K562 (cell line): ENCODE measurements at regions not wholly inside any gene's neighbourhood (a gene's known extent, or its start where the extent isn't known, plus 50 kb on each side); places are given as distances from the start of the nearest gene placed in this dataset.

Source experiments
- C11orf30 ChIP-seq: fragments of 450-650 bp; IDR thresholded peaks from 2 replicates; pipeline ENCODE4 v1.6.1; 2016; ENCODE audit warnings: low read depth, mild to moderate bottlenecking
- CEBPG ChIP-seq, 3 experiments: fragments of 200-800 bp in 1 of 3; sonication (Bioruptor generic) in 1 of 3; sonication (generic) in 1 of 3; formaldehyde crosslinking in 1 of 3; IDR thresholded peaks in 2 of 3; conservative IDR thresholded peaks in 1 of 3; 2 replicates each; pipeline versions ENCODE4 v1.6.1 to v1.8.0; 2016 to 2022; ENCODE audit warnings: missing compliant biosample characterization in 2 of 3, missing genetic modification characterization in 2 of 3, mild to moderate bottlenecking in 1 of 3, missing genetic modification reagents in 1 of 3
- MAFG ChIP-seq: fragments of 450-650 bp; conservative IDR thresholded peaks from 2 replicates; pipeline ENCODE4 v1.6.1; 2016; ENCODE audit warnings: missing genetic modification characterization, missing compliant biosample characterization
- TF ChIP-seq, protein P1 (sequence below): fragments of 450-650 bp; IDR thresholded peaks from 2 replicates; pipeline ENCODE4 v1.6.1; 2017; ENCODE audit warnings: antibody characterized with exemption, mild to moderate bottlenecking
- TF ChIP-seq, protein P2 (sequence below): fragments of 450-650 bp; IDR thresholded peaks from 2 replicates; pipeline ENCODE4 v1.6.1; 2016; ENCODE audit warnings: mild to moderate bottlenecking, moderate library complexity

DNA sequence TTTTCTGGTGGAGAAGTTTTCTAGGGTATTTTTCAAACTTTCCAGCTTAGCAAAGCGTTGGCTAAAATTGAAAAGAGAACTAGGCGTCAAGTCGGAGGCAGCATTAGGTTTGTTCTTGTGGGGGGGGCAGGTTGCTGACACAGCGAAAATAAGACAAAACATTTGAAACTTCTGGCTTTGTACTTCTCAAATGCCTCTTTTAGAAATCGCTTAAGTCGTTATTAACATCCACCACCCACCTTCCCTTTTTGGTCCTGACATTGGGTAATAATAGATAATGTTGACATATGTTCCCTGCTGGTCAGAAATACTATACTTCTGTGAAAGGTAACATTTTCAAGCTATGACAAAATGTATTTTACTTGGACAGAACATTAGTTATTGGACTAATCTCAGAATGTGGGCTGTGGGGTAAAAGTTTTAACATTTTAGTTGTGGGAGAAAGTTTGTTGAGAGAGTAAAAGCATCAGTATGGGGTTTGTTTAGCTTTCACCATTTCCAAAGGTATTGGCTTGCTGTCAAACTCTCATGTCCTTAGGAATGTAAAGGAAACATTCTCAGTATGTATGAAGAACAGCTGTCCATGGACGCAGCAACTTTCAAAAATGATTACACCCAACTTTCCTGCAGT lies 88.1 kb upstream of the ZEB2 start (continued):
- TF ChIP-seq, protein P1, sequence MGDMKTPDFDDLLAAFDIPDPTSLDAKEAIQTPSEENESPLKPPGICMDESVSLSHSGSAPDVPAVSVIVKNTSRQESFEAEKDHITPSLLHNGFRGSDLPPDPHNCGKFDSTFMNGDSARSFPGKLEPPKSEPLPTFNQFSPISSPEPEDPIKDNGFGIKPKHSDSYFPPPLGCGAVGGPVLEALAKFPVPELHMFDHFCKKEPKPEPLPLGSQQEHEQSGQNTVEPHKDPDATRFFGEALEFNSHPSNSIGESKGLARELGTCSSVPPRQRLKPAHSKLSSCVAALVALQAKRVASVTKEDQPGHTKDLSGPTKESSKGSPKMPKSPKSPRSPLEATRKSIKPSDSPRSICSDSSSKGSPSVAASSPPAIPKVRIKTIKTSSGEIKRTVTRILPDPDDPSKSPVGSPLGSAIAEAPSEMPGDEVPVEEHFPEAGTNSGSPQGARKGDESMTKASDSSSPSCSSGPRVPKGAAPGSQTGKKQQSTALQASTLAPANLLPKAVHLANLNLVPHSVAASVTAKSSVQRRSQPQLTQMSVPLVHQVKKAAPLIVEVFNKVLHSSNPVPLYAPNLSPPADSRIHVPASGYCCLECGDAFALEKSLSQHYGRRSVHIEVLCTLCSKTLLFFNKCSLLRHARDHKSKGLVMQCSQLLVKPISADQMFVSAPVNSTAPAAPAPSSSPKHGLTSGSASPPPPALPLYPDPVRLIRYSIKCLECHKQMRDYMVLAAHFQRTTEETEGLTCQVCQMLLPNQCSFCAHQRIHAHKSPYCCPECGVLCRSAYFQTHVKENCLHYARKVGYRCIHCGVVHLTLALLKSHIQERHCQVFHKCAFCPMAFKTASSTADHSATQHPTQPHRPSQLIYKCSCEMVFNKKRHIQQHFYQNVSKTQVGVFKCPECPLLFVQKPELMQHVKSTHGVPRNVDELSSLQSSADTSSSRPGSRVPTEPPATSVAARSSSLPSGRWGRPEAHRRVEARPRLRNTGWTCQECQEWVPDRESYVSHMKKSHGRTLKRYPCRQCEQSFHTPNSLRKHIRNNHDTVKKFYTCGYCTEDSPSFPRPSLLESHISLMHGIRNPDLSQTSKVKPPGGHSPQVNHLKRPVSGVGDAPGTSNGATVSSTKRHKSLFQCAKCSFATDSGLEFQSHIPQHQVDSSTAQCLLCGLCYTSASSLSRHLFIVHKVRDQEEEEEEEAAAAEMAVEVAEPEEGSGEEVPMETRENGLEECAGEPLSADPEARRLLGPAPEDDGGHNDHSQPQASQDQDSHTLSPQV, result peak; percentile 66
- TF ChIP-seq MAFG (tag) (peak; percentile 93), C11orf30 (peak; percentile 97), CEBPG (CRISPR knock-in tag; IDR thresholded peaks at IDR 0.05) (no peak), CEBPG (tag; conservative IDR thresholded peaks at IDR 0.05 in 1 of 2, IDR thresholded peaks at IDR 0.05 in 1 of 2) (peak in 1 of 2 experiments; percentile 24; a peak in 1 of 4 replicates)
- TF ChIP-seq, protein P2, sequence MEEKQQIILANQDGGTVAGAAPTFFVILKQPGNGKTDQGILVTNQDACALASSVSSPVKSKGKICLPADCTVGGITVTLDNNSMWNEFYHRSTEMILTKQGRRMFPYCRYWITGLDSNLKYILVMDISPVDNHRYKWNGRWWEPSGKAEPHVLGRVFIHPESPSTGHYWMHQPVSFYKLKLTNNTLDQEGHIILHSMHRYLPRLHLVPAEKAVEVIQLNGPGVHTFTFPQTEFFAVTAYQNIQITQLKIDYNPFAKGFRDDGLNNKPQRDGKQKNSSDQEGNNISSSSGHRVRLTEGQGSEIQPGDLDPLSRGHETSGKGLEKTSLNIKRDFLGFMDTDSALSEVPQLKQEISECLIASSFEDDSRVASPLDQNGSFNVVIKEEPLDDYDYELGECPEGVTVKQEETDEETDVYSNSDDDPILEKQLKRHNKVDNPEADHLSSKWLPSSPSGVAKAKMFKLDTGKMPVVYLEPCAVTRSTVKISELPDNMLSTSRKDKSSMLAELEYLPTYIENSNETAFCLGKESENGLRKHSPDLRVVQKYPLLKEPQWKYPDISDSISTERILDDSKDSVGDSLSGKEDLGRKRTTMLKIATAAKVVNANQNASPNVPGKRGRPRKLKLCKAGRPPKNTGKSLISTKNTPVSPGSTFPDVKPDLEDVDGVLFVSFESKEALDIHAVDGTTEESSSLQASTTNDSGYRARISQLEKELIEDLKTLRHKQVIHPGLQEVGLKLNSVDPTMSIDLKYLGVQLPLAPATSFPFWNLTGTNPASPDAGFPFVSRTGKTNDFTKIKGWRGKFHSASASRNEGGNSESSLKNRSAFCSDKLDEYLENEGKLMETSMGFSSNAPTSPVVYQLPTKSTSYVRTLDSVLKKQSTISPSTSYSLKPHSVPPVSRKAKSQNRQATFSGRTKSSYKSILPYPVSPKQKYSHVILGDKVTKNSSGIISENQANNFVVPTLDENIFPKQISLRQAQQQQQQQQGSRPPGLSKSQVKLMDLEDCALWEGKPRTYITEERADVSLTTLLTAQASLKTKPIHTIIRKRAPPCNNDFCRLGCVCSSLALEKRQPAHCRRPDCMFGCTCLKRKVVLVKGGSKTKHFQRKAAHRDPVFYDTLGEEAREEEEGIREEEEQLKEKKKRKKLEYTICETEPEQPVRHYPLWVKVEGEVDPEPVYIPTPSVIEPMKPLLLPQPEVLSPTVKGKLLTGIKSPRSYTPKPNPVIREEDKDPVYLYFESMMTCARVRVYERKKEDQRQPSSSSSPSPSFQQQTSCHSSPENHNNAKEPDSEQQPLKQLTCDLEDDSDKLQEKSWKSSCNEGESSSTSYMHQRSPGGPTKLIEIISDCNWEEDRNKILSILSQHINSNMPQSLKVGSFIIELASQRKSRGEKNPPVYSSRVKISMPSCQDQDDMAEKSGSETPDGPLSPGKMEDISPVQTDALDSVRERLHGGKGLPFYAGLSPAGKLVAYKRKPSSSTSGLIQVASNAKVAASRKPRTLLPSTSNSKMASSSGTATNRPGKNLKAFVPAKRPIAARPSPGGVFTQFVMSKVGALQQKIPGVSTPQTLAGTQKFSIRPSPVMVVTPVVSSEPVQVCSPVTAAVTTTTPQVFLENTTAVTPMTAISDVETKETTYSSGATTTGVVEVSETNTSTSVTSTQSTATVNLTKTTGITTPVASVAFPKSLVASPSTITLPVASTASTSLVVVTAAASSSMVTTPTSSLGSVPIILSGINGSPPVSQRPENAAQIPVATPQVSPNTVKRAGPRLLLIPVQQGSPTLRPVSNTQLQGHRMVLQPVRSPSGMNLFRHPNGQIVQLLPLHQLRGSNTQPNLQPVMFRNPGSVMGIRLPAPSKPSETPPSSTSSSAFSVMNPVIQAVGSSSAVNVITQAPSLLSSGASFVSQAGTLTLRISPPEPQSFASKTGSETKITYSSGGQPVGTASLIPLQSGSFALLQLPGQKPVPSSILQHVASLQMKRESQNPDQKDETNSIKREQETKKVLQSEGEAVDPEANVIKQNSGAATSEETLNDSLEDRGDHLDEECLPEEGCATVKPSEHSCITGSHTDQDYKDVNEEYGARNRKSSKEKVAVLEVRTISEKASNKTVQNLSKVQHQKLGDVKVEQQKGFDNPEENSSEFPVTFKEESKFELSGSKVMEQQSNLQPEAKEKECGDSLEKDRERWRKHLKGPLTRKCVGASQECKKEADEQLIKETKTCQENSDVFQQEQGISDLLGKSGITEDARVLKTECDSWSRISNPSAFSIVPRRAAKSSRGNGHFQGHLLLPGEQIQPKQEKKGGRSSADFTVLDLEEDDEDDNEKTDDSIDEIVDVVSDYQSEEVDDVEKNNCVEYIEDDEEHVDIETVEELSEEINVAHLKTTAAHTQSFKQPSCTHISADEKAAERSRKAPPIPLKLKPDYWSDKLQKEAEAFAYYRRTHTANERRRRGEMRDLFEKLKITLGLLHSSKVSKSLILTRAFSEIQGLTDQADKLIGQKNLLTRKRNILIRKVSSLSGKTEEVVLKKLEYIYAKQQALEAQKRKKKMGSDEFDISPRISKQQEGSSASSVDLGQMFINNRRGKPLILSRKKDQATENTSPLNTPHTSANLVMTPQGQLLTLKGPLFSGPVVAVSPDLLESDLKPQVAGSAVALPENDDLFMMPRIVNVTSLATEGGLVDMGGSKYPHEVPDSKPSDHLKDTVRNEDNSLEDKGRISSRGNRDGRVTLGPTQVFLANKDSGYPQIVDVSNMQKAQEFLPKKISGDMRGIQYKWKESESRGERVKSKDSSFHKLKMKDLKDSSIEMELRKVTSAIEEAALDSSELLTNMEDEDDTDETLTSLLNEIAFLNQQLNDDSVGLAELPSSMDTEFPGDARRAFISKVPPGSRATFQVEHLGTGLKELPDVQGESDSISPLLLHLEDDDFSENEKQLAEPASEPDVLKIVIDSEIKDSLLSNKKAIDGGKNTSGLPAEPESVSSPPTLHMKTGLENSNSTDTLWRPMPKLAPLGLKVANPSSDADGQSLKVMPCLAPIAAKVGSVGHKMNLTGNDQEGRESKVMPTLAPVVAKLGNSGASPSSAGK, result 0 out of 2 replicates have a peak, but pooled peaks have one; percentile 26
- TF ChIP-seq, all 486 proteins: peak for 12
